HG03460 (cell line): ENCODE measurements at regions not wholly inside any gene's neighbourhood (a gene's known extent, or its start where the extent isn't known, plus 50 kb on each side); places are given as distances from the start of the nearest gene placed in this dataset.

Source experiments
- ATAC-seq: cut with Tn5 transposase; IDR thresholded peaks from one replicate; pipeline ENCODE4 v1.9.1; 2021; ENCODE audit not compliant: unreplicated experiment

DNA sequence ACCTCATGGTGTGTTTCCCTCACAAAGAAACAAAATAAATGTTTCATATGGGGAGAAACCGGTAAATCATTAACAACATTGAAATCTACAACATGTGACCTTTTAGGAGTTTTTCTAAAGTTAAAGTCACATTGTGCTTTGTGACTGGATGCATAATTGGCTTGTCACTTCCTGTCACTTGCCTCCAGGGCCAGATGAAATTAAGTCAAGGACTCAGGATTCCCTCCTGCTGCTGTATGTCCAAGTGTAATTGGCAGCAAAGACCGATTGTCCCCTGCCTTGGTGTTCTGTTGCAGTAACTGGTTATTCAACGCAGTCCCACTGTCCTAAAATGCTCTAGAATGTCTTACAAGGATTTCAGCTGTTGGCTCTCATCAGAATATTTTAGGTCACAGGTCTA lies 448.2 kb downstream of the LIG4 start:
- ATAC-seq, result no peak

GRCh38 chr13:107765724-107766401 lies 449.5 kb downstream of the LIG4 start:
- ATAC-seq, result no peak

GRCh38 chr13:107764046-107764445 lies 451.3 kb downstream of the LIG4 start:
- no peak for ATAC-seq

- ATAC-seq, result no peak
Observed at GRCh38 chr13:107753748-107754147, 461.6 kb downstream of the LIG4 start.

DNA sequence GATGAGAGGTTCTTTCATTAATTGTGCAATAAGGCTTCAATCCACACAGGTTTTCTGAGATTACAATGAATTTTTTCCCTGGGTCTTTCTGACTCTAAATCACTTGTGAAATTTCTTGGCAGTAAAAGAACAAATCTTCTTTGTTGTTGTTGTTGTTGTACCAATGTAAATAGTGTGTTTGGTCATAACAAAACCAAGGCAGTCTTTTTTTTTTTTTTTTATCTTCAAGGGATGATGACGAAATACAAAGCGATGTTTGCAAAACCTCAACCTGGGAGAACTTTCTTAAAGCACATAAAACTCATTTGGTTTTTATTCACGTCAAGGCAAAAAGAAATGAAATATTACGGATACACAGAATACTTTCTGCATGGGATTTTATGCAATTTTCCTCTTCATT lies 462.0 kb downstream of the LIG4 start:
- ATAC-seq, result no peak

- no peak for ATAC-seq
Observed at GRCh38 chr13:107743983-107744382, 471.4 kb downstream of the LIG4 start.

DNA sequence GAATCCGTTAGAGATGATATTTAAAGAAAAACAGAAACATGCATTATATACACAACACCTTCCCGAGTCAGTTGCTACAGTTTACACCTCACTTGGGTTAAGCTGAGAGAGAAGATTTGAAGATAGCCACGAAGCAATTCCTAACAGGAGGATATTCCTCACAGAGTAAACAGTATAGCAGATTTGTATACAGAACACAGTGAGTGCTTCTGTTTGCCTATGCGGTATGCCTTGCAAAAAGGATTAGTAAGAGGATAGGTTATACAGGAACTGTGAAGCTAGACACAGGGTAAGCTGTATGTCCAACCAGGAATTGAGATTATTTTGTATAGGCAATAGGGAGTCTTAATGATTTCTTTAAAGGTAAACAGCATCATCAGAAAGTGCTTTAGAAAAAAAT lies 471.8 kb downstream of the LIG4 start:
- ATAC-seq, result no peak

GRCh38 chr13:107743100-107743499 lies 472.2 kb downstream of the LIG4 start:
- no peak for ATAC-seq

DNA sequence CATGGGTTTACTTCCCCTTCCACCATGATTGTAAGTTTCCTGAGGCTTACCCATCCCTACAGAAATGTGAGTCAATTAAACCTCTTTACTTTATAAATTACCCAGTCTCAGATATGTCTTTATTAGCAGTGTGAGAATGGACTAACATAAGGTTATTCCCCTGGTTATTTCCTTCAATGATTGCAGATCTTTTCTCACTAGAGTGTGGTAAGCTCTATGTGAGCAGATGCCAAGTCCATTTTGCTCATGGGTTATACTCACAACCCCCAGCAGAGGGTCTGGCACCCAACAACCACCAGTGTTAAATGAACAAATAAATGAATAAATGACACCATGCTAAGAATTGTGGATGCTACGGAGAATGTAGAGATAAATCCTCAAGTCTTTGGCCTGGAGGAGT lies 472.8 kb downstream of the LIG4 start:
- no peak for ATAC-seq

GRCh38 chr13:107738004-107738403 lies 477.3 kb downstream of the LIG4 start:
- no peak for ATAC-seq

DNA sequence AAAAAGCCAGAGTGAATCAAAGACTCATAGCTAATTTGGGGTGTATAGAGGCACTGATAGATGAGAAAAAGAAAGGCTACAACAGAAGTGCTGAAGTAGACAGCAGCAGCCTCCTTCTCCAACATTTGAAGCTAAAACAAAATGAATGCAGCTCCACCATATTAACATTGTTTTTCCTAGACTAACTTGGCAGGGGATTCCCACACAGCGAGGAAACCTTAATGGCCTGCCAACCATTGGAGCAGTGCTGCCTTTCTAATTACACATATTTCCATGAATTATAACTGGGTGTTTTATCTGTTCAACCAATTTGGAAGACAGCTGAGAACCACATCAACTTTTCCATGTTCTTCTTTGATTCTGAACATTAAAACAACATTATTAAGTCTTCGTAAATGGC lies 478.6 kb downstream of the LIG4 start:
- ATAC-seq, result no peak

DNA sequence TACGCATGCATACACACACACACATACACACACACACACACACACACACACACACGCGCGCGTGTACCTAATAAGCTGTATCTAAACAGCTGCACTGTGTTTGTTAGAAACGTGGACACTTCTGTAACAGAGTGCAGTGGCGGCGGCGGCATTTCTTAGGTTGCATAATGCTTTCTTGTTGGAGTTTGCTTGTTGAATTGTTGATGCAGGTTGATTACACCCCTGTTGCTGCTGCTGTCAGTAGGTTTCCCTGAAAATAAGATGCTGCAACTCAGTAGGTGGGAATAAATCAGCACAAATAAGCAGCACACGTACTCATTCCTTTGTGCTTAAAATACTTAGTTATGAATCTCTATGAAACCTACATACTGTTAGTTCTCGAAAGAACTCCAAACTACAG lies 479.2 kb downstream of the LIG4 start:
- no peak for ATAC-seq

DNA sequence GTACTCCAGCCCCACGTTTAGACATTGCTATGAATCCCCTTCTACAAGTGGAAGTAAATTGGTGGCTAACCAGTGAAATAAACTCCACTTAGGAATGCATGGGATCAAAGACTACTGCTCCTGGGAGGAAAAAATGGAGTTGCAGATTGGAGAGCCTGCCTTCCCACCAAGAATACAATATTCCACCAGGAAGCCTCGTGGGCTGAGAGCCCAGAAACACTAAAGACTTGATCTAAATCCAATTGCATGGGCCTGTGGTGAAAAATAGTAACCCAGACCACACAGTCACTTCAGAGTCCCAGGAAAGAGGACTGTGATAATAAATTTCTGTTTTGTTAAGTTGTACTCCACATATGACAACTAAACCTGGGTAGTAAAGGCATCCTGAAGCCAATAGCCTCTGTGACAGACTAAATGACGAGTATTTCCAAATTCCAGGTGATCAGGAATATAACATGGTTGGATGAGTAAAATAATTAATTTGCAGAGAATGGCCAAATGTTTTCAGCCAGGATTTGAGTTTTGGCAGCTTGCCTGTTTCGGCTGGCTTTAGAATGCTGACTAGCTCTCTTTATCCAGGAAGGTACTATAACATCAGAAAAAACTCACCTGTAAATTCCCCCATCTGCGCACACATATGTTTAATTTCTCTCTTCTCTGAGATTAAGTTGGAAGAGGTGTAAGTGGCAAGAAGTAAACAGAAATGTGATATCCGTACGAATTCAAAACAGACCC lies 480.3 kb downstream of the LIG4 start:
- ATAC-seq, result no peak

- no peak for ATAC-seq
Observed at GRCh38 chr13:107733276-107733675, 482.1 kb downstream of the LIG4 start.

DNA sequence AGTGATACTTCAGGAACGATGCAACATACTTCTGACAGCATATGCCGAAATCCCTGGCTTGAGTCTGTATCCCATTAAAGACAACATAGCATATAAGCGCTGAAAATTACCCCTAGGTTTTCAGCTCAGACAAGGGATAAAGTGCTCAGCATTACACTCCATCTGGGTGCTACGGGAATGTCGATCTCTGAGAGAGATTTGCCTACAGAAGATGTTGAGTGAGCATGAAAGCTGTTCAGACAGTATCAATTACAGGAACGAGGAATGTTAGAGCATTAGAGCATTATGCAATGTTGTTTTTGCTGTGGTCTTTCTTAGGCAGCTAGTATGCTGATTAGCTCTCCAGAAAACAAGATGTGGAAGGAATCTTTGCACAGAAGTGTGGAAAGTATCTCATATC lies 484.5 kb downstream of the LIG4 start:
- no peak for ATAC-seq

GRCh38 chr13:107721125-107721869 lies 494.0 kb downstream of the LIG4 start:
- ATAC-seq, result no peak

GRCh38 chr13:107716741-107717140 lies 498.6 kb downstream of the LIG4 start:
- no peak for ATAC-seq

- no peak for ATAC-seq
Observed at GRCh38 chr13:107716241-107716640, 499.1 kb downstream of the LIG4 start.

GRCh38 chr13:107715496-107715895 lies 499.8 kb downstream of the LIG4 start:
- no peak for ATAC-seq

DNA sequence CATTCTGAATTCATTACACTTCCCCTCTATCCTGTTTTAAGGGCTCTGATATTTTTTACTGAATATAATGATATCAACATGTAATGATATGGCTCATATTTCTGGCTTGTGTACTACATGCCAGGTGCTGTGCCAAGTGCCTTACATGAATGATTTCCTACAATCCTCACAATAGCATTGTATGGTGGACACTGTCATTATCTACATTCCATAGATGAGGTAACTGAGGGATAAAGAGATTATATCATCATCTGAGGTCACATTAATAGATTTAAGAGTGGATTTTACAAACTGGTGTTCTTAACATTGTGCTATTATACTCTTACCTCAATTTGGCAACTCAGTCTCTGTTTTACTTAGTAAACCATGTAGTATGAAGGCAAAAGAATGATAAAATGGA lies 502.0 kb downstream of the LIG4 start:
- no peak for ATAC-seq

DNA sequence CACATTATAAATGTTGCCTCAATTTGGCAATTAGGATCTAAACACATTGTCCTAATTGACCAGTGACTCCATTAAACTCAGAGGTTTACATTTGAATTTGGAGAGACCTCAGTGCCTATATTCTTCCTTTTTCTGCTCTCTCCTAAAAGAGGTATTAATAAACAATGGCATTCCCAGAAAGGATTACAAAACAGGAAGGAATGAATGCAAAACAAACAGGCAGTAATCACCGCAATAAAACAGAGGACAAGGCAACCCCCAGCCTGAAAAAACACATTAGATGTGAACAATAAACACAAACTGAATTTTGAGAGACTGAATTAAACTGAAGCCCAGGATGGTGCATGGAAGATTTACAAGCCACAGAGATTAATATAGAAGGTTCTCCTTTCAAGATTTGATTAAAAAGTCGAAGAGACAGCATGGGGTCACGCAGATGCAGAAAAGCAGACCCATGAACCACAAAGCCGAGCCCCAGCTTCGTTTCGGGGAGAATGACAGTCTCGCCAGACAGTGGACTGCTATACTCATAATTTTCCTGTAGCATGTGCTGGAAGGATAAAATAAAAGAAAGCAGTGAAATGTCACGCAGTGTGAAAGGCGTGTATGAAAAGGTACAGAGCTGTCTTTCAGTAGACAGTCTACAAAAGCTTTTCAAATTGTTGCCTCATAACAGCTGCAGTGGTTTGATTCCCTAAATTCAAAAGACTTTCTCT lies 503.0 kb downstream of the LIG4 start:
- no peak for ATAC-seq
